DND-41 (cell line): ENCODE measurements at regions not wholly inside any gene's neighbourhood (a gene's known extent, or its start where the extent isn't known, plus 50 kb on each side); places are given as distances from the start of the nearest gene placed in this dataset.

ENCODE experiments used
- ATAC-seq: fragments of 200-7000 bp; cut with Tn5 transposase; 3 replicates; pipeline ENCODE4 v1.9.1; 2021; ENCODE audit warnings: low read depth; ENCODE audit not compliant: insufficient read depth
- DNase-seq: peaks from one replicate; pipeline ENCODE4 v3.0.0-alpha.2; 2020
- H2AFZ ChIP-seq: 2 replicates; pipeline ENCODE4 v1.6.0; 2012; ENCODE audit warnings: low read depth, low read length
- H3K27ac ChIP-seq: 2 replicates; pipeline ENCODE4 v1.5.1; 2012; ENCODE audit warnings: low read length, inconsistent platforms
- H3K27me3 ChIP-seq: fragments of 200-600 bp; sonication (generic); 2 replicates; pipeline ENCODE4 v1.6.0; 2012; ENCODE audit warnings: low read length, mild to moderate bottlenecking, inconsistent platforms; ENCODE audit not compliant: insufficient read depth, poor library complexity
- H3K36me3 ChIP-seq: 2 replicates; pipeline ENCODE4 v1.5.1; 2012; ENCODE audit warnings: low read length, inconsistent platforms; ENCODE audit not compliant: insufficient read depth
- H3K4me1 ChIP-seq: 2 replicates; pipeline ENCODE4 v1.5.1; 2012; ENCODE audit warnings: mild to moderate bottlenecking, low read length; ENCODE audit not compliant: insufficient read depth
- H3K4me2 ChIP-seq: 2 replicates; pipeline ENCODE4 v1.6.0; 2012; ENCODE audit warnings: mild to moderate bottlenecking, moderate library complexity, low read length, inconsistent platforms; ENCODE audit not compliant: insufficient read depth
- H3K4me3 ChIP-seq, 2 experiments: fragments of 200-600 bp in 1 of 2; shearing (Covaris generic) in 1 of 2; 2 replicates each; pipeline ENCODE4 v1.5.1; 2012 to 2016; ENCODE audit warnings: inconsistent platforms in 2 of 2, low read length in 2 of 2, mild to moderate bottlenecking in 2 of 2, low read depth in 1 of 2, moderate library complexity in 1 of 2
- H3K79me2 ChIP-seq: 2 replicates; pipeline ENCODE4 v1.6.0; 2012; ENCODE audit warnings: low read length, inconsistent platforms; ENCODE audit not compliant: insufficient read depth
- H3K9ac ChIP-seq: 2 replicates; pipeline ENCODE4 v1.6.0; 2012; ENCODE audit warnings: low read depth, mild to moderate bottlenecking, inconsistent platforms, low read length, moderate library complexity
- H3K9me3 ChIP-seq: 2 replicates; pipeline ENCODE4 v1.5.1; 2012; ENCODE audit warnings: low read length, moderate library complexity, mild to moderate bottlenecking, inconsistent platforms; ENCODE audit not compliant: insufficient read depth, severe bottlenecking
- H4K20me1 ChIP-seq: 2 replicates; pipeline ENCODE4 v1.6.0; 2012; ENCODE audit warnings: low read length; ENCODE audit not compliant: insufficient read depth
- CTCF ChIP-seq: IDR thresholded peaks from 2 replicates; pipeline ENCODE4 v1.5.1; 2012; ENCODE audit warnings: borderline replicate concordance, low read length, moderate library complexity, mild to moderate bottlenecking; ENCODE audit not compliant: poor library complexity, severe bottlenecking; ENCODE audit errors: extremely low read depth
- EZH2 ChIP-seq: IDR thresholded peaks from 3 replicates; pipeline ENCODE4 v1.6.1; 2012; ENCODE audit warnings: borderline replicate concordance, low read depth, mild to moderate bottlenecking, moderate library complexity, low read length, inconsistent platforms; ENCODE audit not compliant: severe bottlenecking

GRCh38 chr10:58921421-58921855 is 255.0 kb upstream of the PHYHIPL start:
- no peak for ATAC-seq
- Histone ChIP-seq H3K4me2 (no peak overlapping the region), H4K20me1 (no peaks in the 10 kb centered on the region), H3K9me3 (no peaks in the 10 kb centered on the region), H3K27ac (no peak overlapping the region), H2AFZ (no peak overlapping the region), H3K27me3 (no peaks in the 10 kb centered on the region), H3K4me1 (no peaks in the 10 kb centered on the region), H3K79me2 (no peaks in the 10 kb centered on the region), H3K9ac (no peak overlapping the region), H3K4me3 (no peak overlapping the region), H3K36me3 (no peaks in the 10 kb centered on the region)
- TF ChIP-seq EZH2 (no peak), CTCF (no peak)
- DNase-seq = no peak

- H3K9me3 ChIP-seq = no peaks in the 10 kb centered on the region
- H3K9ac ChIP-seq = no peak overlapping the region
- no peaks in the 10 kb centered on the region for H3K27me3 ChIP-seq
- no peak overlapping the region for H3K4me3 ChIP-seq
- no peak for ATAC-seq
- TF ChIP-seq EZH2 (no peak), CTCF (no peak)
- H3K4me1 ChIP-seq = no peaks in the 10 kb centered on the region
- no peak for DNase-seq
- no peaks in the 10 kb centered on the region for H4K20me1 ChIP-seq
- H3K79me2 ChIP-seq = no peaks in the 10 kb centered on the region
- H3K27ac ChIP-seq = no peak overlapping the region
- H3K36me3 ChIP-seq = no peaks in the 10 kb centered on the region
- H3K4me2 ChIP-seq = no peak overlapping the region
- no peak overlapping the region for H2AFZ ChIP-seq
Measured at GRCh38 chr10:58925381-58925780, 251.1 kb upstream of the PHYHIPL start.

- no peak overlapping the region for H2AFZ ChIP-seq
Measured at GRCh38 chr10:58930500-58930899, 245.9 kb upstream of the PHYHIPL start.

More at GRCh38 chr10:58930500-58930899, 245.9 kb upstream of the PHYHIPL start:
- Histone ChIP-seq H3K4me1 (no peaks in the 10 kb centered on the region), H3K36me3 (no peaks in the 10 kb centered on the region), H3K27me3 (no peaks in the 10 kb centered on the region), H3K4me3 (no peak overlapping the region), H3K79me2 (no peaks in the 10 kb centered on the region), H3K27ac (no peak overlapping the region), H3K9ac (no peak overlapping the region), H3K4me2 (no peak overlapping the region), H4K20me1 (no peaks in the 10 kb centered on the region), H3K9me3 (no peaks in the 10 kb centered on the region)
- DNase-seq (no peak), ATAC-seq (no peak)
- TF ChIP-seq EZH2 (no peak), CTCF (no peak)
